A673 (cell line): ENCODE measurements at regions not wholly inside any gene's neighbourhood (a gene's known extent, or its start where the extent isn't known, plus 50 kb on each side); places are given as distances from the start of the nearest gene placed in this dataset.

Source experiments
- BruUV-seq: library from RNA; stranded (reverse); fragments of 400-500 nt; replicated peaks from 2 replicates; lab custom pipeline; 2021; lab: Mats Ljungman, UMichigan
- CTCF ChIA-PET: fragments of 300-600 bp; sonication (Branson Sonifier 250); formaldehyde crosslinking; loops from one replicate; lab custom pipeline; 2022; ENCODE audit warnings: antibody characterized with exemption; lab: Charles Lee
- POLR2A ChIA-PET: fragments of 300-600 bp; sonication (Branson Sonifier 250); formaldehyde crosslinking; loops from one replicate; lab custom pipeline; 2022; ENCODE audit warnings: antibody characterized with exemption; ENCODE audit not compliant: low non-redundant PET; lab: Charles Lee
- DNase-seq: peaks from one replicate; pipeline ENCODE4 v3.0.0-alpha.2; 2015; ENCODE audit warnings: low spot score
- H3K27ac ChIP-seq: fragments of 200-600 bp; sonication (generic); 2 replicates; pipeline ENCODE4 v1.5.1; 2016; ENCODE audit warnings: mixed run types, low read depth, mild to moderate bottlenecking, mixed read lengths, antibody characterized with exemption, low read length; ENCODE audit not compliant: poor library complexity, severe bottlenecking
- H3K27me3 ChIP-seq: fragments of 200-600 bp; sonication (generic); replicated peaks from 2 replicates; pipeline ENCODE4 v1.6.1; 2017; ENCODE audit warnings: mixed run types, low read depth, mild to moderate bottlenecking, mixed read lengths, antibody characterized with exemption, low read length; ENCODE audit not compliant: insufficient read depth, poor library complexity
- H3K36me3 ChIP-seq: fragments of 200-600 bp; sonication (generic); 2 replicates; pipeline ENCODE4 v1.6.1; 2016; ENCODE audit warnings: mixed run types, mild to moderate bottlenecking, mixed read lengths, antibody characterized with exemption, low read length; ENCODE audit not compliant: insufficient read depth, poor library complexity, severe bottlenecking
- H3K4me1 ChIP-seq: fragments of 200-600 bp; sonication (generic); 2 replicates; pipeline ENCODE4 v1.6.1; 2017; ENCODE audit warnings: mixed run types, mild to moderate bottlenecking, mixed read lengths, antibody characterized with exemption, low read length; ENCODE audit not compliant: insufficient read depth, poor library complexity, severe bottlenecking
- H3K4me3 ChIP-seq: fragments of 200-600 bp; sonication (generic); 2 replicates; pipeline ENCODE4 v1.5.1; 2016; ENCODE audit warnings: low read depth, mixed run types, mild to moderate bottlenecking, mixed read lengths, low read length; ENCODE audit not compliant: poor library complexity, severe bottlenecking
- H3K9me3 ChIP-seq: fragments of 200-600 bp; sonication (generic); 2 replicates; pipeline ENCODE4 v1.6.1; 2016; ENCODE audit warnings: mixed run types, low read depth, mild to moderate bottlenecking, mixed read lengths, antibody characterized with exemption, low read length; ENCODE audit not compliant: poor library complexity, severe bottlenecking
- CTCF ChIP-seq: fragments of 300-800, 200-600 bp; sonication (generic); conservative IDR thresholded peaks from 2 replicates; pipeline ENCODE4 v1.5.1; 2017; ENCODE audit warnings: low read depth, mild to moderate bottlenecking, antibody characterized with exemption, low read length, moderate library complexity, mixed read lengths
- EZH2 ChIP-seq: fragments of 200-600 bp; sonication (generic); IDR thresholded peaks from 2 replicates; pipeline ENCODE4 v1.6.1; 2017; ENCODE audit warnings: borderline replicate concordance, low read depth, mild to moderate bottlenecking, mixed read lengths, antibody characterized with exemption, low read length; ENCODE audit not compliant: poor library complexity, severe bottlenecking
- intact Hi-C: fragments of 100-400 bp; cut with micrococcal nuclease; formaldehyde crosslinking; loops from one replicate; pipeline ENCODE4 v1.10.0; 2022; ENCODE audit not compliant: unreplicated experiment

GRCh38 chr21:14720237-14720636 is 174.1 kb upstream of the SAMSN1 start:
- H3K4me3 ChIP-seq: no peak overlapping the region
- DNase-seq: no peak
- no peaks in the 10 kb centered on the region for H3K27me3 ChIP-seq
- no TSS peak for BruUV-seq
- H3K4me1 ChIP-seq: no peaks in the 10 kb centered on the region
- intact Hi-C loops: no loop called here
- CTCF ChIA-PET: no interaction called here
- TF ChIP-seq EZH2 (no peak), CTCF (no peak)
- H3K36me3 ChIP-seq: no peaks in the 10 kb centered on the region
- no peaks in the 10 kb centered on the region for H3K9me3 ChIP-seq
- POLR2A ChIA-PET: interaction anchor here (0.5 kb wide), 1 partner anchor 106 kb away, joined by 3 read pairs; no protein-coding TSS in a partner anchor
- no peak overlapping the region for H3K27ac ChIP-seq

GRCh38 chr21:14718951-14719350 is 172.8 kb upstream of the SAMSN1 start:
- POLR2A ChIA-PET: no interaction called here
- TF ChIP-seq CTCF (no peak), EZH2 (no peak)
- no peaks in the 10 kb centered on the region for H3K27me3 ChIP-seq
- H3K4me3 ChIP-seq: no peak overlapping the region
- intact Hi-C loops: no loop called here
- no peak for DNase-seq
- H3K27ac ChIP-seq: no peak overlapping the region
- CTCF ChIA-PET: no interaction called here
- H3K36me3 ChIP-seq: no peaks in the 10 kb centered on the region
- no peaks in the 10 kb centered on the region for H3K4me1 ChIP-seq
- BruUV-seq: no TSS peak
- no peaks in the 10 kb centered on the region for H3K9me3 ChIP-seq

GRCh38 chr21:14716761-14717396 is 170.8 kb upstream of the SAMSN1 start:
- intact Hi-C loops: no loop called here
- TF ChIP-seq EZH2: no peak
- TF ChIP-seq CTCF: no peak
- no peak for DNase-seq
- no peaks in the 10 kb centered on the region for H3K36me3 ChIP-seq
- H3K27me3 ChIP-seq: no peaks in the 10 kb centered on the region
- no peak overlapping the region for H3K4me3 ChIP-seq
- no TSS peak for BruUV-seq
- H3K9me3 ChIP-seq: no peaks in the 10 kb centered on the region
- no peaks in the 10 kb centered on the region for H3K4me1 ChIP-seq
- ChIA-PET POLR2A (no interaction called here), CTCF (interaction anchor here (0.6 kb wide), 1 partner anchor 314 kb away, joined by 4 read pairs; no protein-coding TSS in a partner anchor)
- H3K27ac ChIP-seq: no peak overlapping the region
